HUES48 (cell line): ENCODE measurements at regions not wholly inside any gene's neighbourhood (a gene's known extent, or its start where the extent isn't known, plus 50 kb on each side); places are given as distances from the start of the nearest gene placed in this dataset.

Experiments used
- H3K27ac ChIP-seq: one replicate; pipeline ENCODE4 v1.7.0; 2013; ENCODE audit warnings: low read depth, low read length, inconsistent platforms
- H3K27me3 ChIP-seq: 2 replicates; pipeline ENCODE4 v1.6.1; 2013; ENCODE audit warnings: mild to moderate bottlenecking, low read length; ENCODE audit not compliant: control insufficient read depth, insufficient read depth
- H3K36me3 ChIP-seq: 2 replicates; pipeline ENCODE4 v1.6.1; 2013; ENCODE audit warnings: low read length; ENCODE audit not compliant: control insufficient read depth, insufficient read depth
- H3K4me1 ChIP-seq: 2 replicates; pipeline ENCODE4 v1.6.1; 2013; ENCODE audit warnings: mild to moderate bottlenecking, low read length; ENCODE audit not compliant: control insufficient read depth, insufficient read depth
- H3K4me3 ChIP-seq: 2 replicates; pipeline ENCODE4 v1.5.1; 2013; ENCODE audit warnings: mild to moderate bottlenecking, low read depth, low read length
- H3K9ac ChIP-seq: 2 replicates; pipeline ENCODE4 v1.6.1; 2013; ENCODE audit warnings: mild to moderate bottlenecking, low read depth, low read length, moderate library complexity
- H3K9me3 ChIP-seq: 2 replicates; pipeline ENCODE4 v1.6.1; 2013; ENCODE audit warnings: low read length; ENCODE audit not compliant: control insufficient read depth, insufficient read depth

DNA sequence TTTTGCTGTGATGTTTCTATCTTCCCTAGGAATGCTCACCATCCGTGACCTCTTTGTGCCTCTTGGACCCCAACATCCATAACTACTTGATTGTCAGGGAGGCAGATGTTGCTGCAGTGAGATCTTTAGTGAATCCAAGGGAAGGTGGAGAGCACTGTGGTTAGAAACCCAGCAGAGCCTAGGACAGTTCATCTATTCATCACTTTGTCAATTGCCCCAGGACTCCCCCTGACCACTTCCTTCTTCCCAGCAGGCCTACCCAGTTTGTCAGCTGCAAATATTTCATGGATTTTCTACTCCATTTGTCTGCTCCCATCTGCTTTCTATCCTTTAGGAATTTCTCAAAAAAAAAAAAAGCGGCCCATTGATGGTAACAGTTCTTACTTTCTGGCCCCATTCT lies 942.8 kb downstream of the PCDH7 start:
- H3K9me3 ChIP-seq: no peaks in the 10 kb centered on the region
- H3K27ac ChIP-seq: no peak overlapping the region
- no peak overlapping the region for H3K9ac ChIP-seq
- no peaks in the 10 kb centered on the region for H3K4me1 ChIP-seq
- H3K4me3 ChIP-seq: no peak overlapping the region
- H3K27me3 ChIP-seq: no peaks in the 10 kb centered on the region
- H3K36me3 ChIP-seq: no peaks in the 10 kb centered on the region

DNA sequence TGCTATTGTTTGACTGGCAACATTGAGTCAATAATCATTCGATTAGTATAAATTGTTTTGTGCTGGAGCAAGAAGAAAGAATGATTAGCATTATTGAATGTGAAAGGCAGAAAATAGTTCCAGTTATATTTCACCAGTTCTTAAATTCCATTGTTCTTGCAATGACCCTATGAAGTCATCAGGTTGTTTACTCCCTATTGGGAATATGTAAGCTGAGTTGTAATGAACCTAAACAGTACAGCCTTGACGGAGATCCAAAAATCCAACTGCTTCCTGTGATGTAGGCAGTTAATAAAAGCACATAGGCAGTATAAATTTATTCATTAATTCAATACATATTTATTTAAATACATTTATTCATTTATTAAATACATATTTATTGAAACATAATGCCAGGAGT lies 947.5 kb downstream of the PCDH7 start:
- no peak overlapping the region for H3K9ac ChIP-seq
- no peaks in the 10 kb centered on the region for H3K9me3 ChIP-seq
- H3K27ac ChIP-seq: no peak overlapping the region
- H3K27me3 ChIP-seq: no peaks in the 10 kb centered on the region
- H3K4me1 ChIP-seq: no peaks in the 10 kb centered on the region
- no peak overlapping the region for H3K4me3 ChIP-seq
- no peaks in the 10 kb centered on the region for H3K36me3 ChIP-seq

GRCh38 chr4:31674313-31674947 lies 954.3 kb downstream of the PCDH7 start:
- Histone ChIP-seq H3K4me1 (peaks cover 3% of the 10 kb centered on the region; the same call in 1 of the 2 replicates), H3K9ac (no peak overlapping the region), H3K36me3 (no peaks in the 10 kb centered on the region), H3K27me3 (no peaks in the 10 kb centered on the region), H3K9me3 (no peaks in the 10 kb centered on the region), H3K4me3 (no peak overlapping the region), H3K27ac (no peak overlapping the region)

- Histone ChIP-seq H3K9me3 (no peaks in the 10 kb centered on the region), H3K4me1 (peaks cover 3% of the 10 kb centered on the region; the same call in 1 of the 2 replicates), H3K9ac (no peak overlapping the region), H3K4me3 (no peak overlapping the region), H3K36me3 (no peaks in the 10 kb centered on the region), H3K27me3 (no peaks in the 10 kb centered on the region), H3K27ac (no peak overlapping the region)
Observed at GRCh38 chr4:31678356-31678755, 958.2 kb downstream of the PCDH7 start.

DNA sequence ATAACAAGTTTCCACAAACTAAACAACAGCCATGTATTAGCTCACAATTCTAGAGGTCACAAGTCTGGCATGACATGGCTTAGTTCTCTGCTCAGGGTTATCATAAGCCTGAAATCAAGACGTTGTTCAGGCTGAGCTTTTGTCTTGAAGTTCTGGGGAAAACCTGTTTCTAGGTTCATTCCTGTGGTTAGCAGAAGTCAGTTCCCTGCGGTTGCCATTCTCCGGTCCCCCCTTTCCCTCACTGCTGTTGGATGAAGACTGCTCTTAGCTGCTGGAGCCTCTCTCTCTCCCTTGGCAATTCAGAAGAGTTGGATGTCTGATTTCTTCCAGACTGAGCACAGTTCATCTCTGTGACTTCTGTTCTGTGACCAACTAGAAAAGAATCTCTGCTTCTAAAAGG lies 962.6 kb downstream of the PCDH7 start:
- Histone ChIP-seq H3K27ac (no peak overlapping the region), H3K36me3 (no peaks in the 10 kb centered on the region), H3K9ac (no peak overlapping the region), H3K4me3 (no peak overlapping the region), H3K4me1 (peaks cover 3% of the 10 kb centered on the region; the same call in 1 of the 2 replicates), H3K9me3 (no peaks in the 10 kb centered on the region), H3K27me3 (no peaks in the 10 kb centered on the region)

GRCh38 chr4:31687717-31688342 lies 967.7 kb downstream of the PCDH7 start:
- Histone ChIP-seq H3K27me3 (no peaks in the 10 kb centered on the region), H3K4me3 (no peak overlapping the region), H3K9ac (no peak overlapping the region), H3K27ac (no peak overlapping the region), H3K4me1 (no peaks in the 10 kb centered on the region), H3K36me3 (no peaks in the 10 kb centered on the region), H3K9me3 (no peaks in the 10 kb centered on the region)

DNA sequence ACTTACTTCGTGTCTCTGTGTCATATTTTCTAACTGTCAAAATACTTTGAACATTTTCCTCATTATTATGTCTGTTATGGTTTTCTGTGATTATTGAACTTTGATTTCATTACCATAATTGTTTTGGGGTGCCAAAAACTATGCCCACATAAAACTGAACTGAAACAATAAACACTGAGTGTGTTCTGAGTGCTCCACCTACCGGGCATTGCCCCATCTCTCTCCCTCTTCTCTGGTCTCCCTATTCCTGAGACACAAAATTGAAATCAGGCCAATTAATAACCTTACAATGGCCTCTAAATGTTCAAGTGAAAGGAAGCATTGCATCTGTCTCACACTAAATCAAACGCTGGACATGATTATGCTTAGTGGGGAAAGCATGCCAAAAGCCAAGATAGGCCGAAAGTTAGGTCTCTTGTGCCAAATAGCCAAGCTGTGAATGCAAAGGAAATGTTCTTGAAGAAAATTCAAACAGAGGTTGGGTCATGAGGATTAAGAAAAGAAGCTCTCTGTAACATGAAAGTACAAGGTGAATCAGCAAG lies 972.3 kb downstream of the PCDH7 start:
- H3K36me3 ChIP-seq: no peaks in the 10 kb centered on the region
- H3K27ac ChIP-seq: no peak overlapping the region
- no peaks in the 10 kb centered on the region for H3K9me3 ChIP-seq
- no peaks in the 10 kb centered on the region for H3K27me3 ChIP-seq
- no peak overlapping the region for H3K9ac ChIP-seq
- H3K4me3 ChIP-seq: no peak overlapping the region
- H3K4me1 ChIP-seq: no peaks in the 10 kb centered on the region

DNA sequence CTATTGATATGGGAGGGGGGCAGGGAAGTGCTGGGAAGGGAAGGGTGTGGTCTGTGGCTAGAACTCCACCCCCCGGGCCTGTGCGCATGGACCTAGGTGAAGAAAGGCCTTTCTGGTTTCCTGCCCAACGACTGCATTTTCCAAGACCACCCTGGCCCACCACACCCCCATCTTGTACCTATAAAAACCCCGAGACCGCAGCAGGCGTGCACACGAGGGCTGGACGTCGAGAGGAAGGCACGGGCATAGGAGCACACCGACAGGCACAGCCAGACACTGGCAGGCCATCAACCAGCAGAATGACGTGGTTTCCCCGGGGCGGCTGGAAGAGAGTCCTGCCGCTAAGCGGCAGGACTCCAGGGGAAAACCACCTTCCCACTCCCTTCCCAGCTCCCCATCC lies 981.1 kb downstream of the PCDH7 start:
- Histone ChIP-seq H3K4me1 (no peaks in the 10 kb centered on the region), H3K36me3 (no peaks in the 10 kb centered on the region), H3K9ac (no peak overlapping the region), H3K9me3 (no peaks in the 10 kb centered on the region), H3K27ac (no peak overlapping the region), H3K4me3 (no peak overlapping the region), H3K27me3 (no peaks in the 10 kb centered on the region)

GRCh38 chr4:31702326-31702725 lies 982.2 kb downstream of the PCDH7 start:
- no peak overlapping the region for H3K27ac ChIP-seq
- H3K36me3 ChIP-seq: no peaks in the 10 kb centered on the region
- no peak overlapping the region for H3K9ac ChIP-seq
- no peaks in the 10 kb centered on the region for H3K27me3 ChIP-seq
- H3K9me3 ChIP-seq: no peaks in the 10 kb centered on the region
- H3K4me3 ChIP-seq: no peak overlapping the region
- no peaks in the 10 kb centered on the region for H3K4me1 ChIP-seq

GRCh38 chr4:31714238-31714637 lies 994.1 kb downstream of the PCDH7 start:
- Histone ChIP-seq H3K9ac (no peak overlapping the region), H3K27ac (no peak overlapping the region), H3K27me3 (no peaks in the 10 kb centered on the region)

DNA sequence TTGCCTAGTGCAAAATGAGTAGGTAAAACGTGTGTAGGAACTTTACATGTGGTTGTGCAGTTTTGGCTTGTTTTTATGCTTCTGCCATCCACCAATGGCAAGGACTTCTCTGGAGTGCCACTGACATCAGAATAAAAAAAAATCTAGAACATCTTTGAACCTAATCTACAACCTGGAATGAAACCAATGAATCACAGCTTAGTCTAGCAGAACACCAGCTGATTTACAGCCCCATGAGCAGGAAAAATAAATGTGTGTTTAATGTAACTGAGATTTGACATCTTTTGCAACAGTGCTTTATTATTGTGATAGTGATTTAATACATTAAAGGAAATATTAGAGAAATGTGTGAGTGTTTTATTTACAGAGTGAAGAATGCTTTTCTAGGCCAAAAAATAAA lies 995.1 kb downstream of the PCDH7 start:
- Histone ChIP-seq H3K9ac (no peak overlapping the region), H3K27ac (no peak overlapping the region), H3K36me3 (no peaks in the 10 kb centered on the region), H3K4me3 (no peak overlapping the region), H3K9me3 (no peaks in the 10 kb centered on the region), H3K4me1 (no peaks in the 10 kb centered on the region), H3K27me3 (no peaks in the 10 kb centered on the region)

More at GRCh38 chr4:31714238-31714637, 994.1 kb downstream of the PCDH7 start:
- no peaks in the 10 kb centered on the region for H3K9me3 ChIP-seq
- no peaks in the 10 kb centered on the region for H3K4me1 ChIP-seq
- H3K4me3 ChIP-seq: no peak overlapping the region
- H3K36me3 ChIP-seq: no peaks in the 10 kb centered on the region
